ENCODE measurements at regions not wholly inside any gene's neighbourhood (a gene's known extent, or its start where the extent isn't known, plus 50 kb on each side); places are given as distances from the start of the nearest gene placed in this dataset.

- TF ChIP-seq, protein P1, sequence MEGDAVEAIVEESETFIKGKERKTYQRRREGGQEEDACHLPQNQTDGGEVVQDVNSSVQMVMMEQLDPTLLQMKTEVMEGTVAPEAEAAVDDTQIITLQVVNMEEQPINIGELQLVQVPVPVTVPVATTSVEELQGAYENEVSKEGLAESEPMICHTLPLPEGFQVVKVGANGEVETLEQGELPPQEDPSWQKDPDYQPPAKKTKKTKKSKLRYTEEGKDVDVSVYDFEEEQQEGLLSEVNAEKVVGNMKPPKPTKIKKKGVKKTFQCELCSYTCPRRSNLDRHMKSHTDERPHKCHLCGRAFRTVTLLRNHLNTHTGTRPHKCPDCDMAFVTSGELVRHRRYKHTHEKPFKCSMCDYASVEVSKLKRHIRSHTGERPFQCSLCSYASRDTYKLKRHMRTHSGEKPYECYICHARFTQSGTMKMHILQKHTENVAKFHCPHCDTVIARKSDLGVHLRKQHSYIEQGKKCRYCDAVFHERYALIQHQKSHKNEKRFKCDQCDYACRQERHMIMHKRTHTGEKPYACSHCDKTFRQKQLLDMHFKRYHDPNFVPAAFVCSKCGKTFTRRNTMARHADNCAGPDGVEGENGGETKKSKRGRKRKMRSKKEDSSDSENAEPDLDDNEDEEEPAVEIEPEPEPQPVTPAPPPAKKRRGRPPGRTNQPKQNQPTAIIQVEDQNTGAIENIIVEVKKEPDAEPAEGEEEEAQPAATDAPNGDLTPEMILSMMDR (IDR thresholded peaks at IDR 0.05; ENCODE audit: low read length) = no peak
- TF ChIP-seq EZH2 (IDR thresholded peaks at IDR 0.05; ENCODE audit: borderline replicate concordance, low read length) = no peak
Observed at GRCh38 chr16:13552062-13552959, 367.6 kb upstream of the ERCC4 start.
